GM18502 (cell line): ENCODE measurements at regions not wholly inside any gene's neighbourhood (a gene's known extent, or its start where the extent isn't known, plus 50 kb on each side); places are given as distances from the start of the nearest gene placed in this dataset.
"Not testable (repeated sequence)": the region's sequence is repeated elsewhere in the genome, so short reads cannot be mapped to it uniquely, and the experiment has no call there.

Experiments used
- ATAC-seq: cut with Tn5 transposase; IDR thresholded peaks from one replicate; pipeline ENCODE4 v1.9.1; 2021; ENCODE audit warnings: mild to moderate bottlenecking; ENCODE audit not compliant: unreplicated experiment, poor library complexity

DNA sequence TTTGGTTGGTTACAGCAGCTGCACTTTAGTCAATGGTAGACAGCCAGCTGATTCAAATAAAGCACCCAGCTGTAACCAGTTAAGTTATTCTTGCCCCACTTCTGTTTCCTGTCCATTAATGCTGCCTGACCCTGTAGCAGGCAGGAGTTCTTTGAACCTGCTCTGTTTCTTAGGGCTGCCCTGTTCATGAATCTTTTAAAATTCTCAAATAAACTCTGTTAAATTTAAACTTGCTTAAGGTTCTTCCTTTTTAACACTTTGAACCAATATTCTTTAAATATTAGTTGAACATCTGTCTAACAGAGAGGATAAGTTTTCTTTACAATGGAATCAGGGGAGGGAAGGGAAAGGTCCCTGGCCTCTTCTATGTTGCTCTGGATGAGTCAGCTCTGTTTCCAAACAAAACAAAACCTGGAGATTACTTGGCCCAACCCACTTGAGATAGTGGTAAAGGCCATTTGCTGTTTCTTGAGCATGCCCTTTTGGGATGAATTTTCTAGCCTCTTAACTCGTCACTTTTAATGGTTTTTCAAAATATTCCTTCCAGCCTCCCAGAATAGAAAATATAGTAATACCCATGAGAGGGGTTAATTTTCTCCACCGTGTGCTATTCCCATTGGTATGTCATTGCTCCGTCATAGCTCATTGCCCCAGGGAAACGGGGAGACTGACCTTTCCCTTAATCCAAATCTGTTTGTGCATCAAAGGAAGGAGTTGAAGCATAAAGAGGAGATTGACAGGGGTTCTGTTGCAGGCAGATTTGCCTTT lies 112.1 kb upstream of the FHL2 start:
- ATAC-seq: no peak

DNA sequence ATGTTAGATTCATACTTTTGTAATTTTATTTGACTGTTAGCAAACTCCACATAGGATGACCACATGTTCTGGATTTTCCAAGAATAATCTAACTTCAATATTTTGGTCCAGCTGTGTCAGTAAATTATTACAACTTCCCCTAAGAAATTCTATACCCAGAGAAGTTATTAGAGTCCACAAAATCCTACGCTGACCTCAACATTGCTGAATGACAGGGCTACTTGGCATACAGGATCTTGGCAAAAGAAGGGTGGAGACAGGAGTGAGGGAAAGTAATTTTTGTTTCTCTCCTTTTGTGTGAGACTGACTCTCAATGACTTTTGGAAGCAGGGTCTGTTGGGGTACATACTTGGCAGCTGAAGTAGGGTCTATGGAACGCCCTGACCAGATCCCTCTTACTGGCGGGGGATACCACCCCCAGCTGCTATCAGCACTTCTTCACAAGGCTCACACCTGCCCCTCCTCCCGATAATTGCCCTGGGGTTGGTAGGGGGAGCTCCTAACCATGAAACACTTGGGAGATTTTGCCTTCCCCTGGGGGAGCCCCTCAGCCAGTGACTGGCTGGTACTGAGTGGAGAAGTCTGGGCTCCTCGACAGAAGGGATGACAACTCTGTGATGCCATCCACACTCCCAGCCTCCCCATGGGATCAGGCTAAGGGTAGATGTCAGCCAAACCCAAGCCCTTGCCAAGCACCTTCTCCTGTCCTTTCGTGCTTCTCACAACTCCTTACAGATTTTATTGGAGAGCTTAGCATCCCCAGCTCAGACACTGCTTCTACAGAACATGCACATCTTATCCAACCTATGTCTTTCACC lies 110.6 kb upstream of the FHL2 start:
- no peak for ATAC-seq

DNA sequence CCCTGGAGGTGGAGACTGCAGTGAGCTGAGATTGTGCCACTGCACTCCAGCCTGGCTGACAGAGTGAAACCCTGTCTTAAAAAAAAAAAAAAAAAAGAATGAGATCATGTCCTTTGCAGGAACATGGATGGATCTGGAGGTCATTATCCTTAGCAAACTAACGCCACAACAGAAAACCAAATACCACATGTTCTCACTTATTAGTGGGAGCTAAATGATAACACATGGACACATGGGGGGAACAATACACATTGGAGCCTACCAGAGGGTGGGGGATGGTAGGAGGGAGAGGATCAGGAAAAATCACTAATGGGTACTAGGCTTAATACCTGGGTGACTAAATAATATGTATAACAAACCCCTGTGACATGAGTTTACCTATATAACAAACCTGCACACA lies 108.0 kb upstream of the FHL2 start:
- not testable (repeated sequence) for ATAC-seq

DNA sequence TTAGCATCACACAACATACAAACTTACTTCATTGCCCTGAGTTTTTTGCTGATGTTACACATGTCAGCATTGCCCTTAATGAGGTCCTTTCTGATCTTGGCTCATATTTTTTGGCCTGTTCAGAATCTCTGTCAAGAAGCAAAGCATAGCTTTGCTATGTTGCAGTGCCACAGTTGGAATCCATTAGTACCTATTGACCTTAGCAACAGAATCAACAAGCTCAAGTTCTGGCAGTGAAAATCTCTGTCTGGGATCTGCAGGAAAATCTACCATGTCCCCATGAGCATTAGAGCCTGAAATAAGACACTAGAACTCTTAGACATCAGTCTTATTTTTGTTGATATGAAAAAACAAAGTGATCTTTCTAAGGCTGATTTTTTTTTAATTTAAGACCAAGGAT lies 105.6 kb upstream of the FHL2 start:
- no peak for ATAC-seq

DNA sequence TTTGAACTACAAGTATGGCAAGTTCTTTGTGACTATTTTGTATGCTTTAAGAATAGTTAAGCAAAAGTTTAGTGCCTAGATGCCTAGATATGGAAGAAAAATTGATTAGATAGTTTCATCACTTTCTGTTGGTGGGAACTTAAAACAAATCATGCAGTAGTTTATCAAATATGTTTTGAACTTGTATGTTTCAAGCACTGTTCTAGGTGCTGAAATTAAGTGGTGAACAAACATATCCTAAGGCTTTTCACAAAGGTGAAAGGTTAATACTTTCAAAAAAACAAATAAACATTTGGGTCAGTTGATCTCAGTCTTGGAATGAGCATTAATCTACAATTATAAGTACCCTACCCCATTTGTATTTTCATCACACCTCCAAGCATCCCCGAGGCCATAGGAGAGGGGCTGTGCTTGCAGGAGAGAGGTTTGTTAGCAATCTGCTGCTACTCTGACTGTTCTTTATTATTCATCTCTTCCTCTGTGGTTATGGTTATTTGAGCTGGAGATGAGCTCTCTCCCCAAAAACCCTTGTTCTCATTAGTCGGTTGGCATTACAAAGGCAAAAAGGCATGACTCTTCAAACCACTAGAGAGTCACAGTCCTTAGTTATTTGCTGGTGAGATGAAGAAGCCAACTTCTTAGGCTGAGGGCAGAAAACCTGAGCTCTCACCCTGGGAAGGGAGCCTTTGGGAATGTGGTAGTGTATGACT lies 103.9 kb upstream of the FHL2 start:
- no peak for ATAC-seq

DNA sequence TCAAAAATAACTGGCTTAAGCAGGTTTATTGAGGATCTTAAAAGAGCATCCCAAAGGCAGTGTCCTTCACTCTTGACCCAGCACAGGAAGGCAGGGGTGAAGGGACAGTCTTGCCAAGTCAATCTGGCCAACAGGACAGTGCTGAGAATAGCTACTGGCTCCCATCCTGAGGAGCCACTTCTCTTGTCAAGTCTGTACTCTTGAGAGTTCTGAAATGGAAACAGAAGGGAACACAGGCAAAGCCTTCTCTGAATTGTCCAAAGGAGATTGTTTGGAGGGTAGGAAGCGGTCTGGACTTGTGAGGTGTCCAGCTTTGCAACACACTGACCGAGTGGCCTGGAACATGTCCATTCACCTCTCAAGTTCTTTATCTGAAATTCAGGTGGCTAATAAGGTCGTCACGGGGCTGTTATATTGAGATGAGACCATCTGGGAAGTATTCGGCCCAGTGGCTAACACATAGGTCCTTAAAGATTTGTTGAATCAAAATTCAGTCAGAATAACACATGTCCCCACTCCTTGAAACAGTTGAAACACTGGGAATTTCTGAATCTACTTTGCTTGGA lies 99.5 kb upstream of the FHL2 start:
- ATAC-seq: no peak

DNA sequence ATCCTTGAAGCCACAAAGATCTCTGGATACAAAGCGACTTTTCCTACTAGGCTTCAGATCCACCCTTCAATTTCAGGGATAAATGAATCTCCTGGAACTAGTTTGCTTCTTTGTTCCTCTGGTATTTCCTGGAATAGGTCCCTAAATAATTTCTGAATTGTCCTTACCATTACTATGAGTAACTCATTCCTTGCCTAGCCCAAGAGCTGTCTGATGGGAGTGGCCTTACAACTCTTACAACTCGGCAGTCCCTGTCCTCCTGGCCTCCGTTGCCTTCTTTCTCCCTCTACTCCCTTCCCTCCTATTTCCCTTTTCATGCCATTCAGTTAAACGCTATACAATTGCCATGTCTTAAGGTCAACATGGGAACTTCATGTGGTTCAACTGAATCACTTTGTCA lies 98.2 kb upstream of the FHL2 start:
- ATAC-seq: no peak

DNA sequence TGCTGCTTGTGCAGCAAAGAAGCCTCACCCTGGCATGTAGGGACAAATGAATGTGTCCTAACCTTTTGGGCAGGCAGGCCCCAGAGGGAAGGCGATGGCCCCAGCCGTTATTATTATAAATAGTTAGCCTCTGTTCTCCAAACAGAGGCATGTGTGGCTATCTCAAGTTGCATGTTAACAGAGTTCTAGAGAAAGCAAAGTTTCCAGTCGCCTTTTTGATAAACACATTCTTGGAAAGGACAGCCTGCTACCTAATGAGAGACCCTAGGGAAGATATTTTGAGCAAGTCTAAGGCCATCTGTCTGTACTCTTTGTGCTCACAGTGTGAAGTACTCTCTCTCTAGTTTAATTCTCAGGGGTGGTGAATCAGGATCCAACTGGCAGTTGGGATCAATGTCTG lies 97.4 kb upstream of the FHL2 start:
- ATAC-seq: no peak

DNA sequence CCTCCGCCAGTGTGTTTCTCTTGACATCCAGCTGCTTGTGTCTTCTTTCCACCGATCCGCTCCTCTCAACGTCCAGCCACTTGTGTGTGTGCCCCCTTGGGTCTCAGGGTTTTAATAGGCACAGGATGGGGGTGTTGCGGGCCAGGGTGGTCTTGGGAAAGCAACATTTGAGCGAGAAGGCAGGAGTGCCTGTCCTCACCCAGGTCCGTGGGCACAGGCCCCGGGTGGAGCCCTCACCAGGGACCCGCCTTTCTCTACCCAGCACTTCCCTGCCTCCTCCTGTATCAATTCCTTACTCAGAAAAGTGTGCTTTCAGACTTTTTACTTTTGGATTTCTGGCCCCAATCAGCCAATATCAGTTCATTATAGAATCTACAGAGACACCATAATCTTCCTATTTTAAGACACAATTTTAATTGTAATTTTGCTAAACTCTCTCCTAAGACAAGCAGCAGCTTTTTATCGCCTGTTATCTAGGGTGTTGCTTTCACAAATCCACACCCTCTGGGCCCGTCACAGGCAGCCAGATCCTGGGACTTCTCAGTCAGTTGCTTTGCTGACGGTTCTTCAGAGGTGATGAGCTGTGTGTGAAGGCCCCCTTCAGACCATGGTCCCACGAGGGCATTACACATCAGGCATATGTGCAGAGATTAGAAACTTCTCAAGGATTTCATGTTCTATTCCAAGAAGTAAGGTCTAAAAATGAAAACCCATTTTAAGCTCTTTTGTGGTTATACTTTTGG lies 96.0 kb upstream of the FHL2 start:
- no peak for ATAC-seq

DNA sequence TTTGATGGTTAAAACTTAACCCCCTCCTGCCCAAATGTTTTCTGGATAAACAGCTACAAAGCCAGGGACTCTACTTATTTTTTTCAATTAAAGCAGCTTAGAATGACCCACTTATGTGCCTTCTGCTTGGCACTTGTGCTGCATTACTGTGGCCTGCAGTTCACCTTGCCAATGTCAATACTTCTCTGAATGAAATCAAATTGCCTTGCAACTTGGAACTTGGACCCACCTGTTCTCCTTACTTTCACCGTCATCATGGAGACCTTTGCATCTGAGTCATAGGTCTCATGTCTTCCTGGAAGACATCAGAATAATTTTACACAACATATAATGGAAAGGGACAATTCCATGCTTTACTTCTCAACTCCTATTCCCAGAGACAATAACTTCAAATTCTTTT lies 92.1 kb upstream of the FHL2 start:
- ATAC-seq: no peak

DNA sequence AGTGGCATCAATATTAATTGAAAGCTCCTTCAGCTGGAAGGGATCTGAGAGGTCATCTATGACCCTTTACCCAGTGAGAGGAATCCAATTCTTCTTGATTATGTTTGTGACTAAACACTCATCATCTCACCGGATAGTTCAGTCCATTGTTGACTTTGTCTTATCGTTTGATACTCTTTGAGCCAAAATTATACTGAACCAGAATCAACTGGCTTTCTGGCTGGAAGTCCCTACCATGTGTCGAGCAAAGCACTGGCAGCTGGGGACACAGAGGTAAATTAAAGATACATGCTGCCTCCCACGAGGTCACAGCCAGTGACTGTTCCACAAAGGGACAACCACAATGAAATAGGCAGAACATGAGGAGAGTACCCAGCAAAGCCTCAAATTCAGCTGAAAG lies 91.4 kb upstream of the FHL2 start:
- no peak for ATAC-seq

DNA sequence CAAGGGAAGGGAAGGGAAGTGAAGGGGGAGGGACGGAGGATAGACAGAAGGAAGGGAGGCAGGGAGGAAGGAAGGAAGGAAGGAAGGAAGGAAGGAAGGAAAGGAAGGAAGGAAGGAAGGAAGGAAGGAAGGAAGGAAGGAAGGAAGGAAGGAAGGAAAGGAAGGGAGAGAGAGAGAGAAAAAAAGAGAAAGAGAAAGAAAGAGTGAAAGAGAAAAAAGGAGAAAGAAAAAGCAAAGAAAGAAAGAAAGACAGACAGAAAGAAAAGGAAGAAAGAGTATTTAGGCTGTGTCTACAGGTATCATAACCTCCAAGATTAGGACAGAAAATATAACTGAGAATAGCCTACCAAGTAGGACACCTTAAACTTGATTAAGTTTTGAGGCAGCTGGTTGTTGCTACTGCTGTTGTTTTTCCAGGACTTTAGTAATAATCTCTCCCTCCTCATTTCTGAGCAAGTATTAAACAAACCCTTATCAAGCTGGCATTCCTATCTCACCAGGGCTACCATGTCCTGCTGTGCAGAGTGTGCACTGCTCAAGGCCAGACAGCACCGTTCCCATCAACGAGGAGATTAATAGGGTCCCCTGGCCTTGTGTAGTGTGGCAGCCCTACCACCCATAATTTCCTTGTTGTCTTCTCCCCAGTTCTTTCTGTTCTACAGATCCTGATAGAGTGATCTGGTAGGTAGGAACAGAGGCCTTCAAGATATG lies 90.5 kb upstream of the FHL2 start:
- no peak for ATAC-seq

DNA sequence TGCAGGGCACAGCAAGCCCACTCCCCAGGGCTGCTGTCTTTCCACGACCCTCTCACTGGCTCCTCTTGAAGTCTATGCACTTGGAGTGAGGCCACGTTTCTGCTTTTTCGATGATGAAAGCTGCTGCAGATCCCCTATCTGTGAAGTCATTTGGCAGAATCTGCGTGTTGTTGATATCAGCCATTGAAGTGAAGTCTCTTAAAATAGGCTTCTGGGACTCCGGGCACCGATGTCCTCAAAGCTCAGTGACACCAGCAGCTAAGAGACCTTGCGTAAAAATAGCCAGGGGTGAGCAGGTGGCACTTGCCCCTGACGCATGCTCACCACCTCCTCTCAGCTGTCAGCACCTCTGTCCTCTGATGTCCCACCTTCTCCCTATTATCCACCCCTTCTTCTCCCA lies 89.4 kb upstream of the FHL2 start:
- no peak for ATAC-seq

DNA sequence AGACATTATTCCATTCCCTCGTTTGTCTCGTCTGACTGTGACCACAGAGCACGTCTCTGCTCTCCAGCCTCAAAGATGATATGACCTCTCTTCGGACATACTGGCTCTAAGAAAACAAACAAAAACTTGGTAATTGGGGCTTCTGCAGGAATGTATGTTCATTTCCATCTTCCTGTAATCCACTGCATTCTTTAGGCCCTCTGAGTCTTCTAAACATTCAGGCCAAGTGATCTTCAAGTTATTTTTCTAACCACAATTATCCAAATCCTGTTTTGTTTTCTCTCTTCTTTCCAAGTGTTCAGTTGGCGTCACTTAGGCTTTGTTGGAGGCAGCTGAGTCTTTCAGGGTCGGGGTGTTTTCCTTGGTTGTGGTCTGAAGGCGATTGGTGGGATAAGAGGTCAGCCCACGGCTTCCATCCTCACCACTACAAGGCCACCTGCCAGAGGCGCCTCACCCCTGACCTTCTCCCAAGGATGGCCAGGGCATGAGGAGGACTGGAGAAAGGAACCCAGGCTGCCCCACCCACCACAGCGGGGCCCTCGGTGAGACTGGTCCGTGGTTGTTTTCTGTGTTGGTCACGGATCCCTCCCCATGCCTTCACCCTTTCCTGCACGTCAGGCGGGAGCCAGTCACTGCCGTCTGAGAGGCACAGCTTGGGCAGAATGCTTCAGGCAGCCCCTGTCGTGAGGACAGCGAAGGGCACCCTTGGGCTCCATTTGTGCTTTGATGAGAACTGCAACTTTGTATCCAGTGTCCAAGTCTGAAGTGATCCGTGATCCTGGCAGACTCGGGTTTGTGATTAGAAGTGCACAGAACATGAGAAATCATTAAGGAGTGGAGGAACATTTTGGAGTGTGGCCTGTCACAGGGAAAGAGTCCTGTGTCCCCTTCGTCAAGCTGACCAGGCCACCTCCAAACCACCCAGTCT lies 88.6 kb upstream of the FHL2 start:
- no peak for ATAC-seq

DNA sequence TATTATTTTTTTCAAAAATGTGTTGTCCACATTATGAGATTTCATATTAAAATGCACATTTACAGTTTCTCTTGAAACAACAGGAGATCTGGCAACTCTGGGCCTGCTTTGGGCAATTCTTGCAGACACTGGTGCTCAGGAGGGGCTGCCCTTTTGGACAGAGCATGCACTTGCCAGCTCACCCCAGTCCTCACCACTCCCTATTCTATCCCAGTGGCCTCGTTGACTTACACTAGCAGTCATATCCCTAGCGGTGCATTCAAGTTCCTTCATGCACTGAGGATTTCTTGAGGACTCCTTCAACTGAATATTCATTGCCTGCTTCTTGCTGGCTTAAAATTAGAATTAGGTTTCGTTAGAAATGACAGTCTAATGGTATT lies 87.9 kb upstream of the FHL2 start:
- no peak for ATAC-seq

DNA sequence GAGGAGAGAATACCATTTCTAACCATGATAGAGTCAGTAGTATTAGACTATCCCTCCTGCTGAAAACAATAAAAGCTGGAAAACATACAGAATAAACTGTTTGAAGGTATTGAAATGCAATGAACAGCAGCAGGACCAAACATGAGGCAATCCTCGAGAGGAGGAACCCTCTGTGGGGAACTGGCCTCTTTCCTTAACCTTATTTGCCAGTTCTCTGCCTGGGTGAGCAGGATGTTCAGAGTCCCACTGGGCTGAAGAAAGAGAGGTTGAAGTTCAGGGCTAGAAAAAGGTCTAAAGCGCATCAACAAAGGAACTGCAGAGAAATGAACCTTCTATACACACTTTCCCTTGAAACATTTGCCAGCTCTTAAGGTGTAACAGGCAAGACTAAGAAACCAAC lies 79.8 kb upstream of the FHL2 start:
- ATAC-seq: no peak

DNA sequence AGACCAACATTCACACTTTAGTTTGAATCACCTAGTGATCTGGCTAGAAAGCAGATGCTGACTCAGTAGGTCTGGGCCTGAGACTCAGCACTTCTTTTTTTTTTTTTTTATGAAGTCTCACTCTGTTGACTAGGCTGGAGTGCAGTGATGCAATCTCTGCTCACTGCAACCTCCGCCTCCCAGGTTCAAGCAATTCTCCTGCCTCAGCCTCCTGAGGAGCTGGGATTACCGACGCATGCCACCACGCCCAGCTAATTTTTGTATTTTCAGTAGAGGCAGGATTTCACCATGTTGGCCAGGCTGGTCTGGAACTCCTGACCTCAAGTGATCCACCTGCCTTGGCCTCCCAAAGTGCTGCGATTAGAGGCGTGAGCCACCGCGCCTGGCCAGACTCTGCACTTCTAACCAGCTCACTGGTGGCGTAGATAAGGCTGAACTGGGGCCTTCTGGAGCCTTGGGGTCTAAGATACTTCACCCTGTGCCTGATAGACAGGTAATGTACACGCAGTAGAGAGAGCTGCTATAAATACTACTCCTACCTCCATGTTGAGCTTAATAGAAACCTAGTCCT lies 78.3 kb upstream of the FHL2 start:
- not testable (repeated sequence) for ATAC-seq

DNA sequence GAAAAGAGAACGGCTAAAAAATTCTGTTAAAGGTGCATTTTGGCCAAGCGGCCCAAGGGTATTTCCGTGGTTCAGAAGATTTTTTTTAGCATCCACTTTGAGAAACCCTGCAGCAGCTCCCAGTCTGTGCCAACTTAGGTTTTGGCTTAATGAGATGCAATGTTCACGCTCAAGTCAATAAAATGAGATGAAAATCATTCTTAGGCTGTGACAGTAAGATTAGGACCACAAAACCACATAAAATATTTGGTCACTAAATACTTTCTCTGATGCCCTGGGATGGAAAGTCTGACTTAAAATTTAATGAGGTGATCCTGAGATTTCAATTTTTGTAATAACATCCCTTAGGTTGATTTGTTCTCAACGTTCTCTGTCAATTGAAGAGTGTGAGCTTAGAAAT lies 74.2 kb upstream of the FHL2 start:
- ATAC-seq: no peak
